GM21390 (cell line): ENCODE measurements at regions not wholly inside any gene's neighbourhood (a gene's known extent, or its start where the extent isn't known, plus 50 kb on each side); places are given as distances from the start of the nearest gene placed in this dataset.

ENCODE experiments used
- ATAC-seq: cut with Tn5 transposase; IDR thresholded peaks from one replicate; pipeline ENCODE4 v1.9.1; 2021; ENCODE audit not compliant: unreplicated experiment

GRCh38 chr2:226142463-226142862 is 657.2 kb downstream of the IRS1 start:
- no peak for ATAC-seq

- ATAC-seq, result no peak
These were observed 659.0 kb downstream of the IRS1 start for GRCh38 chr2:226140594-226140993.

- ATAC-seq, result no peak
These were observed 659.9 kb downstream of the IRS1 start for GRCh38 chr2:226139759-226140158.

- no peak for ATAC-seq
These were observed 662.3 kb downstream of the IRS1 start for GRCh38 chr2:226137201-226137811.

GRCh38 chr2:226136739-226137138 is 662.9 kb downstream of the IRS1 start:
- ATAC-seq, result no peak

GRCh38 chr2:226135861-226136548 is 663.6 kb downstream of the IRS1 start:
- no peak for ATAC-seq

- ATAC-seq, result no peak
These were observed 667.1 kb downstream of the IRS1 start for GRCh38 chr2:226132323-226133215.

- ATAC-seq, result no peak
These were observed 668.3 kb downstream of the IRS1 start for GRCh38 chr2:226131299-226131784.

- no peak for ATAC-seq
These were observed 669.4 kb downstream of the IRS1 start for GRCh38 chr2:226130192-226130591.

GRCh38 chr2:226127682-226128081 is 671.9 kb downstream of the IRS1 start:
- ATAC-seq, result no peak

- no peak for ATAC-seq
These were observed 673.5 kb downstream of the IRS1 start for GRCh38 chr2:226126104-226126503.

- ATAC-seq, result no peak
These were observed 674.3 kb downstream of the IRS1 start for GRCh38 chr2:226125176-226125883.

- no peak for ATAC-seq
These were observed 675.0 kb downstream of the IRS1 start for GRCh38 chr2:226124548-226125011.

- ATAC-seq, result no peak
These were observed 676.3 kb downstream of the IRS1 start for GRCh38 chr2:226123300-226123699.

GRCh38 chr2:226122041-226122440 is 677.6 kb downstream of the IRS1 start:
- no peak for ATAC-seq

GRCh38 chr2:226121046-226121738 is 678.4 kb downstream of the IRS1 start:
- ATAC-seq, result no peak

- no peak for ATAC-seq
These were observed 680.9 kb downstream of the IRS1 start for GRCh38 chr2:226118471-226119429.

GRCh38 chr2:226117510-226118065 is 682.0 kb downstream of the IRS1 start:
- no peak for ATAC-seq

- ATAC-seq, result no peak
These were observed 683.3 kb downstream of the IRS1 start for GRCh38 chr2:226116346-226116745.
